HEK293T (cell line): ENCODE measurements at regions not wholly inside any gene's neighbourhood (a gene's known extent, or its start where the extent isn't known, plus 50 kb on each side); places are given as distances from the start of the nearest gene placed in this dataset.

Experiments used
- CTCF ChIA-PET: fragments of 350-600 bp; formaldehyde crosslinking; extraction: SDS; loops from one replicate; lab custom pipeline; 2021; ENCODE audit warnings: antibody characterized with exemption, inconsistent platforms; lab: Yijun Ruan, JAX
- POLR2A ChIA-PET: fragments of 350-600 bp; formaldehyde crosslinking; extraction: SDS; loops from one replicate; lab custom pipeline; 2020; ENCODE audit warnings: antibody characterized with exemption, inconsistent platforms; lab: Yijun Ruan, JAX
- DNase-seq: peaks from one replicate; pipeline ENCODE4 v3.0.0; 2012; ENCODE audit warnings: mixed read lengths; ENCODE audit errors: extremely low spot score
- ARNT ChIP-seq: fragments of 450-650 bp; IDR thresholded peaks from 2 replicates; pipeline ENCODE4 v1.6.1; 2017; ENCODE audit warnings: mild to moderate bottlenecking
- BHLHE40 ChIP-seq: fragments of 450-650 bp; IDR thresholded peaks from 2 replicates; pipeline ENCODE4 v1.6.1; 2016; ENCODE audit warnings: mild to moderate bottlenecking, moderate library complexity, borderline replicate concordance
- CTBP1 ChIP-seq: fragments of 450-650 bp; IDR thresholded peaks from 2 replicates; pipeline ENCODE4 v1.6.1; 2016; ENCODE audit warnings: borderline replicate concordance
- ELF4 ChIP-seq: fragments of 450-650 bp; IDR thresholded peaks from 2 replicates; pipeline ENCODE4 v1.6.1; 2017; ENCODE audit warnings: antibody characterized with exemption
- FOXA1 ChIP-seq: fragments of 450-650 bp; IDR thresholded peaks from 2 replicates; pipeline ENCODE4 v1.6.1; 2016; ENCODE audit warnings: mild to moderate bottlenecking
- FOXK2 ChIP-seq: fragments of 450-650 bp; IDR thresholded peaks from 2 replicates; pipeline ENCODE4 v1.6.1; 2016; ENCODE audit warnings: mild to moderate bottlenecking
- FOXM1 ChIP-seq: fragments of 450-650 bp; IDR thresholded peaks from 2 replicates; pipeline ENCODE4 v1.6.1; 2017; ENCODE audit warnings: mild to moderate bottlenecking, borderline replicate concordance
- HDGF ChIP-seq: fragments of 450-650 bp; IDR thresholded peaks from 2 replicates; pipeline ENCODE4 v1.6.1; 2017; ENCODE audit warnings: antibody characterized with exemption, borderline replicate concordance
- L3MBTL2 ChIP-seq: fragments of 450-650 bp; conservative IDR thresholded peaks from 2 replicates; pipeline ENCODE4 v1.6.1; 2016; ENCODE audit warnings: mild to moderate bottlenecking
- LEF1 ChIP-seq: fragments of 450-650 bp; IDR thresholded peaks from 2 replicates; pipeline ENCODE4 v1.6.1; 2017; ENCODE audit warnings: mild to moderate bottlenecking, borderline replicate concordance
- NFRKB ChIP-seq: fragments of 450-650 bp; IDR thresholded peaks from 2 replicates; pipeline ENCODE4 v1.6.1; 2016; ENCODE audit warnings: mild to moderate bottlenecking, moderate library complexity
- PKNOX1 ChIP-seq: fragments of 450-650 bp; IDR thresholded peaks from 2 replicates; pipeline ENCODE4 v1.6.1; 2016
- SP1 ChIP-seq: fragments of 450-650 bp; IDR thresholded peaks from 2 replicates; pipeline ENCODE4 v1.6.1; 2017
- SUZ12 ChIP-seq: fragments of 450-650 bp; IDR thresholded peaks from 2 replicates; pipeline ENCODE4 v1.6.1; 2016; ENCODE audit warnings: mild to moderate bottlenecking
- TARDBP ChIP-seq: fragments of 450-650 bp; IDR thresholded peaks from 2 replicates; pipeline ENCODE4 v1.6.1; 2016
- ZNF384 ChIP-seq: fragments of 450-650 bp; IDR thresholded peaks from 2 replicates; pipeline ENCODE4 v1.6.1; 2016

GRCh38 chr5:68983043-68983442 lies 110.8 kb upstream of the SLC30A5 start:
- DNase-seq = no peak
- POLR2A ChIA-PET = no interaction called here
- CTCF ChIA-PET = no interaction called here
- no peak for TF ChIP-seq FOXK2
- TF ChIP-seq ARNT = no peak
- no peak for TF ChIP-seq FOXM1
- TF ChIP-seq LEF1 = no peak
- TF ChIP-seq BHLHE40 = no peak
- no peak for TF ChIP-seq SUZ12
- TF ChIP-seq CTBP1 = no peak
- no peak for TF ChIP-seq FOXA1
- TF ChIP-seq PKNOX1 = no peak
- TF ChIP-seq SP1 = no peak
- no peak for TF ChIP-seq ELF4
- TF ChIP-seq HDGF = no peak
- no peak for TF ChIP-seq L3MBTL2
- TF ChIP-seq ZNF384 = no peak

DNA sequence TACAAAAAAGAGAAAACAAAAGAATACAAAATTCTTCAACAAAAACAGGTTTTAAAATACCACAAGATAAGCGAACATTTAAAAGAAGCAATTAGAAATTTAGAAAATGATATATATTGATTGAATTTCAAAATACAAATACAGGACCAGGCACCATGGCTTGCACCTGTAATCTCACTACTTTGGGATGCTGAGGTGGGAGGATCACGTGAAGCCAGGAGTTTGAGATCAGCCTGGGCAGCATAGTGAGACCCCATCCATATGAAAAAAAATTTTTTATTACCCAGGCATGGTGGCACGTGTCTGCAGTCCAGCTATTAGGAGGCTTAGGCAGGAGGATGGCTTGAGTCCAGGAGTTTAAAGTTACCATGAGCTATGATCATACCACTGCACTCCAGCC lies 109.9 kb upstream of the SLC30A5 start:
- POLR2A ChIA-PET = no interaction called here
- CTCF ChIA-PET = no interaction called here
- DNase-seq = no peak
- TF ChIP-seq ARNT (no peak), PKNOX1 (no peak), NFRKB (no peak), SUZ12 (no peak), ZNF384 (no peak), L3MBTL2 (no peak), BHLHE40 (no peak), TARDBP (no peak), HDGF (no peak), ELF4 (no peak), SP1 (no peak)

- TF ChIP-seq PKNOX1 (no peak), ZNF384 (no peak), FOXK2 (no peak), LEF1 (no peak), HDGF (no peak), L3MBTL2 (no peak), FOXA1 (no peak), TARDBP (no peak), ARNT (no peak), ELF4 (no peak), FOXM1 (no peak), SUZ12 (no peak), SP1 (no peak), CTBP1 (no peak), NFRKB (no peak), BHLHE40 (no peak)
- ChIA-PET CTCF (no interaction called here), POLR2A (no interaction called here)
- DNase-seq = no peak
These were observed 102.3 kb upstream of the SLC30A5 start for GRCh38 chr5:68991279-68992084.

- DNase-seq = no peak
- ChIA-PET POLR2A (no interaction called here), CTCF (no interaction called here)
- TF ChIP-seq SUZ12 (no peak), FOXM1 (no peak), CTBP1 (no peak)
These were observed 99.2 kb upstream of the SLC30A5 start for GRCh38 chr5:68994645-68995044.

GRCh38 chr5:68995845-68996545 lies 97.8 kb upstream of the SLC30A5 start:
- DNase-seq = no peak
- ChIA-PET POLR2A (no interaction called here), CTCF (no interaction called here)
- TF ChIP-seq SP1 (no peak), ELF4 (no peak), FOXK2 (no peak), ARNT (no peak), BHLHE40 (no peak), HDGF (no peak), NFRKB (no peak), FOXM1 (no peak), FOXA1 (no peak), PKNOX1 (no peak), LEF1 (no peak), TARDBP (no peak), L3MBTL2 (no peak), SUZ12 (no peak), ZNF384 (no peak)
